NT2/D1 (cell line): ENCODE measurements at regions not wholly inside any gene's neighbourhood (a gene's known extent, or its start where the extent isn't known, plus 50 kb on each side); places are given as distances from the start of the nearest gene placed in this dataset.

ENCODE experiments used
- DNase-seq: peaks from one replicate; pipeline ENCODE4 v3.0.0-alpha.2; 2011; ENCODE audit warnings: low read depth, low spot score
- H3K27me3 ChIP-seq: 2 replicates; pipeline ENCODE4 v1.6.0; 2011; ENCODE audit warnings: mild to moderate bottlenecking; ENCODE audit not compliant: insufficient read length, insufficient read depth
- H3K36me3 ChIP-seq: 2 replicates; pipeline ENCODE4 v1.6.1; 2011; ENCODE audit warnings: mild to moderate bottlenecking, low read length, mixed read lengths; ENCODE audit not compliant: insufficient read depth, insufficient read length
- H3K4me1 ChIP-seq: 2 replicates; pipeline ENCODE4 v1.5.1; 2011; ENCODE audit not compliant: insufficient read depth, insufficient read length
- H3K4me3 ChIP-seq: 2 replicates; pipeline ENCODE4 v1.5.1; 2011; ENCODE audit warnings: low read depth; ENCODE audit not compliant: insufficient read length
- H3K9ac ChIP-seq: 2 replicates; pipeline ENCODE4 v1.6.0; 2011; ENCODE audit warnings: low read depth; ENCODE audit not compliant: insufficient read length
- H3K9me3 ChIP-seq: 2 replicates; pipeline ENCODE4 v1.5.1; 2011; ENCODE audit warnings: mild to moderate bottlenecking, low read length; ENCODE audit not compliant: insufficient read depth
- SUZ12 ChIP-seq: IDR thresholded peaks from 2 replicates; pipeline ENCODE4 v1.6.1; 2011; ENCODE audit not compliant: insufficient read length, insufficient read depth; ENCODE audit errors: extremely low read depth
- YY1 ChIP-seq: IDR thresholded peaks from 2 replicates; pipeline ENCODE4 v1.6.1; 2011; ENCODE audit not compliant: insufficient read length, insufficient read depth
- ZNF274 ChIP-seq: IDR thresholded peaks from 2 replicates; pipeline ENCODE4 v1.6.1; 2011; ENCODE audit warnings: mild to moderate bottlenecking, low read depth, low read length

- no peaks in the 10 kb centered on the region for H3K4me1 ChIP-seq
- DNase-seq: no peak
- H3K27me3 ChIP-seq: no peaks in the 10 kb centered on the region
- H3K9me3 ChIP-seq: no peaks in the 10 kb centered on the region
- H3K4me3 ChIP-seq: no peak overlapping the region
- no peaks in the 10 kb centered on the region for H3K36me3 ChIP-seq
- no peak overlapping the region for H3K9ac ChIP-seq
- TF ChIP-seq YY1: no peak
- TF ChIP-seq SUZ12: no peak
- TF ChIP-seq ZNF274: no peak
Observed at GRCh38 chr6:128801621-128802020, 81.3 kb upstream of the LAMA2 start.

- no peak overlapping the region for H3K4me3 ChIP-seq
- DNase-seq: no peak
- H3K4me1 ChIP-seq: no peaks in the 10 kb centered on the region
- no peaks in the 10 kb centered on the region for H3K27me3 ChIP-seq
- no peaks in the 10 kb centered on the region for H3K9me3 ChIP-seq
- TF ChIP-seq ZNF274 (no peak), YY1 (no peak), SUZ12 (no peak)
- H3K36me3 ChIP-seq: no peaks in the 10 kb centered on the region
- no peak overlapping the region for H3K9ac ChIP-seq
Observed at GRCh38 chr6:128784266-128784665, 98.7 kb upstream of the LAMA2 start.

DNA sequence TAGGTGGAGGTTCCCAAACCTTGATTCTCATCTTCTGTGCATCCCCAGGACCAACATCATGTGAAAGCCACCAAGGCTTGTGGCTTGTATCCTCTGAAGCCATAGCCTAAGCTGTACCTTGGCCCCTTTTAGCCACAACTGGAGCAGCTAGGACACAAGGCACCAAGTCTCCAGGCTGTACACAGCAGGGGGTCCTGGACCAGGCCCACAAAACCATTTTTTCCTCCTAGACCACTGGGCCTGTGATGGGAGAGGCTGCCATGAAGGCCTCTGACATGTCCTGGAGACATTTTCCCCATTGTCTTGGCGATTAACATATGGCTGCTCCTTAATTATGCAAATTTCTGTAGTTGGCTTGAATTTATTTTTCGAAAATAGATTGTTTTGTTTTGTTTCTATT lies 114.8 kb upstream of the LAMA2 start:
- DNase-seq: no peak
- TF ChIP-seq SUZ12: no peak
- no peak for TF ChIP-seq ZNF274
- TF ChIP-seq YY1: no peak
- Histone ChIP-seq H3K36me3 (no peaks in the 10 kb centered on the region), H3K27me3 (no peaks in the 10 kb centered on the region), H3K9ac (no peak overlapping the region), H3K9me3 (peaks cover 14% of the 10 kb centered on the region; the same call in 1 of the 2 replicates), H3K4me1 (no peaks in the 10 kb centered on the region), H3K4me3 (no peak overlapping the region)

DNA sequence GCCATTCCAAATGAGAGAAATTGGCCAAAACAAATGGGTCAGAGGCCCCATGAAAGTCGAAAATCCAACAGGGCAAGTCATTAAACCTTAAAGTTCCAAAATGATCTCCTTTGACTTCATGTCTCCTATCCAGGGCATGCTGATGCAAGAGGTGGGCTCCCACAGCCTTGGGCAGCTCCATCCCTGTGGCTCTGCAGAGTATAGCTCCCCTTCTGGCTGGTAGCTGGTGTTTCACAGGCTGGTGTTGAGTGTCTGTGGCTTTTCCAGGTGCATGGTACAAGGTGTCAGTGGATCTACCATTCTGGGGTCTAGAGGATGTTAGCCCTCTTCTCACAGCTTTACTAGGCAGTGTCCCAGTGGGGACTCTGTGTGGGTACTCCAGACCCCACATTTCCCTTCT lies 115.2 kb upstream of the LAMA2 start:
- Histone ChIP-seq H3K27me3 (no peaks in the 10 kb centered on the region), H3K4me1 (no peaks in the 10 kb centered on the region), H3K9ac (no peak overlapping the region), H3K36me3 (no peaks in the 10 kb centered on the region), H3K9me3 (peaks cover 14% of the 10 kb centered on the region; the same call in 1 of the 2 replicates), H3K4me3 (no peak overlapping the region)
- TF ChIP-seq ZNF274 (no peak), YY1 (no peak), SUZ12 (no peak)
- DNase-seq: no peak

DNA sequence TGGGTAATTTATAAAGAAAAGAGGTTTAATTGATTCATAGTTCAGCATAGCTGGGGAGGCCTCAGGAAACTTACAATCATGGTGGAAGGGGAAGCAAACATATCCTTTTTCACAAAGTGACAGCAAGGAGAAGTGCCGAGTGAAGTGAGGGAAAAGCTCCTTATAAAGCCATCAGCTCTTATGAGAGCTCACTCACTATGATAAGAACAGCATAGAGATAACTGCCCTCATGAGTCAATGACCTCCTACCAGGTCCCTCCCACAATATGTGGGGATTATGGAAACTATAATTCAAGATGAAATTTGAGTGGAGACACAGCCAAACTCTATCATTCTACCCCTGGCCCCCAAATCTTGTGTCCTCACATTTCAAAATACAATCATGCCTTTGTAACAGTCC lies 115.8 kb upstream of the LAMA2 start:
- H3K4me1 ChIP-seq: no peaks in the 10 kb centered on the region
- H3K36me3 ChIP-seq: no peaks in the 10 kb centered on the region
- no peak for DNase-seq
- TF ChIP-seq SUZ12 (no peak), YY1 (no peak), ZNF274 (no peak)
- no peaks in the 10 kb centered on the region for H3K27me3 ChIP-seq
- no peak overlapping the region for H3K9ac ChIP-seq
- no peak overlapping the region for H3K4me3 ChIP-seq
- H3K9me3 ChIP-seq: peaks cover 14% of the 10 kb centered on the region; the same call in 1 of the 2 replicates

GRCh38 chr6:128763599-128764300 lies 119.2 kb upstream of the LAMA2 start:
- Histone ChIP-seq H3K4me1 (no peaks in the 10 kb centered on the region), H3K9me3 (peaks cover 13% of the 10 kb centered on the region; the same call in 1 of the 2 replicates), H3K36me3 (no peaks in the 10 kb centered on the region), H3K27me3 (no peaks in the 10 kb centered on the region), H3K9ac (no peak overlapping the region), H3K4me3 (no peak overlapping the region)
- TF ChIP-seq YY1 (no peak), ZNF274 (no peak), SUZ12 (no peak)
- DNase-seq: no peak

GRCh38 chr6:128759901-128760300 lies 123.0 kb upstream of the LAMA2 start:
- no peak for DNase-seq
- H3K4me3 ChIP-seq: no peak overlapping the region
- H3K36me3 ChIP-seq: no peaks in the 10 kb centered on the region
- H3K4me1 ChIP-seq: no peaks in the 10 kb centered on the region
- H3K9me3 ChIP-seq: no peaks in the 10 kb centered on the region
- no peaks in the 10 kb centered on the region for H3K27me3 ChIP-seq
- no peak overlapping the region for H3K9ac ChIP-seq
- no peak for TF ChIP-seq SUZ12
- no peak for TF ChIP-seq YY1
- TF ChIP-seq ZNF274: no peak
